Neuronal stem cell (in vitro differentiated cells): ENCODE measurements at regions not wholly inside any gene's neighbourhood (a gene's known extent, or its start where the extent isn't known, plus 50 kb on each side); places are given as distances from the start of the nearest gene placed in this dataset.

Experiments used
- DNase-seq: peaks from one replicate; pipeline ENCODE4 v3.0.0-alpha.2; 2013; ENCODE audit warnings: low spot score
- H2AFZ ChIP-seq: one replicate; pipeline ENCODE4 v1.6.1; 2013; ENCODE audit warnings: mild to moderate bottlenecking, low read length, inconsistent platforms
- H2AK5ac ChIP-seq: 2 replicates; pipeline ENCODE4 v1.6.1; 2013; ENCODE audit warnings: low read depth, mild to moderate bottlenecking, inconsistent platforms, low read length, moderate library complexity, mixed read lengths
- H2BK120ac ChIP-seq: 2 replicates; pipeline ENCODE4 v1.6.1; 2013; ENCODE audit warnings: low read depth, mild to moderate bottlenecking, inconsistent platforms, low read length, moderate library complexity, mixed read lengths
- H2BK12ac ChIP-seq: one replicate; pipeline ENCODE4 v1.6.1; 2013; ENCODE audit warnings: low read length, inconsistent platforms
- H2BK15ac ChIP-seq: 2 replicates; pipeline ENCODE4 v1.6.1; 2013; ENCODE audit warnings: mild to moderate bottlenecking, low read length, inconsistent platforms, mixed read lengths
- H2BK5ac ChIP-seq: one replicate; pipeline ENCODE4 v1.6.1; 2013; ENCODE audit warnings: inconsistent platforms, mild to moderate bottlenecking, low read length, moderate library complexity
- H3K14ac ChIP-seq: one replicate; pipeline ENCODE4 v1.6.1; 2013; ENCODE audit warnings: low read length, inconsistent platforms
- H3K18ac ChIP-seq: 2 replicates; pipeline ENCODE4 v1.6.1; 2013; ENCODE audit warnings: low read length, inconsistent platforms
- H3K23ac ChIP-seq: 2 replicates; pipeline ENCODE4 v1.6.1; 2013; ENCODE audit warnings: low read depth, mild to moderate bottlenecking, mixed read lengths, low read length, inconsistent platforms; ENCODE audit not compliant: poor library complexity
- H3K27ac ChIP-seq: replicated peaks from 3 replicates; pipeline ENCODE4 v1.5.1; 2013; ENCODE audit warnings: low read length, inconsistent platforms
- H3K27me3 ChIP-seq, 3 experiments: 2 replicates each; pipeline ENCODE4 v1.6.1; 2013; ENCODE audit warnings: low read length in 3 of 3, mild to moderate bottlenecking in 2 of 3, inconsistent platforms in 1 of 3, low read depth in 1 of 3, mixed read lengths in 1 of 3, moderate library complexity in 1 of 3; ENCODE audit not compliant: control insufficient read depth in 3 of 3, insufficient read depth in 3 of 3
- H3K36me3 ChIP-seq, 2 donors: replicated peaks in 1 of 2; 2 replicates each; pipeline ENCODE4 v1.6.1; 2013; ENCODE audit warnings: low read length in 2 of 2; ENCODE audit not compliant: control insufficient read depth in 2 of 2, insufficient read depth in 2 of 2
- H3K4ac ChIP-seq: 2 replicates; pipeline ENCODE4 v1.6.1; 2013; ENCODE audit warnings: inconsistent platforms, mild to moderate bottlenecking, low read length, moderate library complexity
- H3K4me1 ChIP-seq, 2 donors: 1 replicate in 1 of 2; 2 replicates in 1 of 2; pipeline ENCODE4 v1.6.1; 2013; ENCODE audit warnings: low read length in 2 of 2, low read depth in 1 of 2; ENCODE audit not compliant: control insufficient read depth in 2 of 2, insufficient read depth in 1 of 2
- H3K4me2 ChIP-seq: one replicate; pipeline ENCODE4 v1.6.1; 2013; ENCODE audit warnings: mild to moderate bottlenecking, low read length, inconsistent platforms; ENCODE audit not compliant: insufficient read depth, poor library complexity, severe bottlenecking
- H3K4me3 ChIP-seq, 2 donors: 2 replicates each; pipeline ENCODE4 v1.5.1; 2013; ENCODE audit warnings: low read length in 2 of 2, mild to moderate bottlenecking in 2 of 2, inconsistent platforms in 1 of 2, moderate library complexity in 1 of 2
- H3K79me1 ChIP-seq: one replicate; pipeline ENCODE4 v1.6.1; 2013; ENCODE audit warnings: low read depth, mild to moderate bottlenecking, inconsistent platforms, low read length, moderate library complexity
- H3K9ac ChIP-seq: one replicate; pipeline ENCODE4 v1.6.1; 2013; ENCODE audit warnings: mild to moderate bottlenecking, low read depth, low read length, inconsistent platforms; ENCODE audit not compliant: poor library complexity
- H3K9me3 ChIP-seq, 2 donors: replicated peaks in 1 of 2; 2 replicates each; pipeline versions ENCODE3 to v1.6.1; 2013; ENCODE audit warnings: low read length in 2 of 2, mild to moderate bottlenecking in 2 of 2, inconsistent platforms in 1 of 2, low read depth in 1 of 2, mixed read lengths in 1 of 2, moderate library complexity in 1 of 2; ENCODE audit not compliant: control insufficient read depth in 2 of 2, insufficient read depth in 1 of 2
- H4K8ac ChIP-seq: one replicate; pipeline ENCODE4 v1.6.1; 2013; ENCODE audit warnings: low read depth, mild to moderate bottlenecking, inconsistent platforms, low read length, moderate library complexity
- H4K91ac ChIP-seq: one replicate; pipeline ENCODE4 v1.6.1; 2013; ENCODE audit warnings: low read length, low read depth, mild to moderate bottlenecking, inconsistent platforms; ENCODE audit not compliant: poor library complexity
- WGBS, 2 donors: extraction: QIAGEN DNeasy Blood & Tissue Kit; methylation state at CpG; one replicate each; pipeline ENCODE4 v1.1.7; 2013; ENCODE audit warnings: missing lambda C conversion rate in 2 of 2, mixed read lengths in 1 of 2; ENCODE audit not compliant: insufficient read length in 2 of 2, insufficient replicate concordance in 1 of 2; ENCODE audit errors: extremely low coverage in 2 of 2; 5-methylcytosine and 5-hydroxymethylcytosine counted together

DNA sequence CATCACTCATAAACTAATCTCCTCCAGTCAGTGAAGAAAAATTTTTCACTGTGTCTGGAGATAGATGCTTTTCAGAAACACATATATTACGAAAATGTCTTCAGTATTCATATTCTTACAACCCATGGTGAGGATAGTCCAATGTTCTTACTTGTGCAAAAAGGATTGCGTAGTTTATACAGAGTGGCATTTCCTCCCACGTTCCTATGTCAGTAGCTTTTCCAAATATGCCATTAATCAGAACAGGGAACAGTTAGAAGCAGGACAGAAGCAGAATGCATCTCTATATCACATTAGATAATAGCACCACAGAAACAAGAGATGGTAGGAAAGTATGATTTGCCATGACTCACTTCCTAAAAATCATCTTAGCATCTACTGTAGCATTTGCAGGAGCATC lies 282.9 kb downstream of the SLITRK5 start:
- Histone ChIP-seq H3K27ac (no peak overlapping the region), H3K23ac (no peak overlapping the region), H4K91ac (no peak overlapping the region), H2BK15ac (no peak overlapping the region), H2BK5ac (no peak overlapping the region), H4K8ac (no peak overlapping the region), H3K9me3 (no peaks in the 10 kb centered on the region), H3K18ac (no peak overlapping the region), H3K79me1 (no peaks in the 10 kb centered on the region), H2AFZ (no peak overlapping the region), H3K27me3 (no peaks in the 10 kb centered on the region), H3K4me3 (no peak overlapping the region), H2BK12ac (no peak overlapping the region), H3K14ac (no peak overlapping the region), H3K4me1 (no peaks in the 10 kb centered on the region), H3K36me3 (no peaks in the 10 kb centered on the region), H3K4ac (no peak overlapping the region), H3K9ac (no peak overlapping the region), H2BK120ac (no peak overlapping the region), H3K4me2 (no peak overlapping the region), H2AK5ac (no peak overlapping the region)
- WGBS, 2 donors: no CpG with 5 or more reads among the region's 3 CpGs
- DNase-seq: no peak

DNA sequence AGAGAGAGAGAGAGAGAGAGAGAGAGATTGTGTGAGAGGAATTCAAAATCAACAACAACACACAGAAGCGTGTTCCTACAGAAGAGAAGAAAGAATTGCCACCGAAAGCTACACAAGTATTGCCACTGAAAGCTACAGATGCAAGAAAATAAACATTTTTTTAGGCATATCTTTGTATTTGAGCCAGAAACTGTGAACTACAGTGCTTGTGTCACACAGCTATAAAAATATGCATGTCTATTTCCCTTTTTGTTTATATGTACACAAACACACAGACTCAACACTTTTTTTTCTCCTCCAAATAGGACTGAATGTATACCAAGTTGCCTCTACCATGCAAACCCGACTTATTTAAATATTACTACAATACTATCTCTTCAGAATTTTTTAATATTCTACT lies 290.4 kb downstream of the SLITRK5 start:
- Histone ChIP-seq H2BK12ac (no peak overlapping the region), H3K4ac (no peak overlapping the region), H4K8ac (no peak overlapping the region), H2BK120ac (no peak overlapping the region), H3K79me1 (no peaks in the 10 kb centered on the region), H4K91ac (no peak overlapping the region), H2BK15ac (no peak overlapping the region), H3K9ac (no peak overlapping the region), H2AK5ac (no peak overlapping the region), H3K14ac (no peak overlapping the region), H3K4me1 (no peaks in the 10 kb centered on the region), H3K9me3 (no peaks in the 10 kb centered on the region), H3K36me3 (no peaks in the 10 kb centered on the region), H2AFZ (no peak overlapping the region), H3K23ac (no peak overlapping the region), H3K18ac (no peak overlapping the region), H3K4me2 (no peak overlapping the region), H3K27me3 (no peaks in the 10 kb centered on the region), H3K27ac (no peak overlapping the region), H3K4me3 (no peak overlapping the region), H2BK5ac (no peak overlapping the region)
- no peak for DNase-seq
- WGBS, 2 donors: 100% methylated on average over 1 of the region's 3 CpGs; no CpG with 5 or more reads in 1 of the 2 donors

DNA sequence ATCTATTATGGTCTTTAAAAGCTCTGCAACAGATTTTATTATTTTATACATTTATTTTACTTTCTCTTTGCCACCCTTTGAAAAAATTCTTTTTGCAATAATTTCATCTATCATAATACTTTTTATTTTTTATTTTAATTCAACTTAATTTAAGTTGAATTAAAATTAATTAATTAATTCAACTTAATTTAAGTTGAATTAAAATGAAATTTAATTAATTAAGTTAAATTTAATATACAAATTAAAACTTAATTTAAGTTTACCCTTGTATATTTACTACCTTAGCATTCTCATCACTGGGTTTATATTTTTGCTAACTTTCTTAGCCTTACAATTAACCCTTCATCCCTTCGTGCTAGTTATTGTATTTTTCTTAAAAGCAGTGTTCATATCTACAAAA lies 301.4 kb downstream of the SLITRK5 start:
- no peak overlapping the region for H3K4me2 ChIP-seq
- H2AFZ ChIP-seq: no peak overlapping the region
- no peaks in the 10 kb centered on the region for H3K9me3 ChIP-seq
- no peak overlapping the region for H3K23ac ChIP-seq
- H4K91ac ChIP-seq: no peak overlapping the region
- H2BK12ac ChIP-seq: no peak overlapping the region
- H2AK5ac ChIP-seq: no peak overlapping the region
- no peak overlapping the region for H3K18ac ChIP-seq
- H3K4ac ChIP-seq: no peak overlapping the region
- H3K4me1 ChIP-seq: no peaks in the 10 kb centered on the region
- DNase-seq: no peak
- no peak overlapping the region for H3K9ac ChIP-seq
- H2BK120ac ChIP-seq: no peak overlapping the region
- no CpG with 5 or more reads among the region's 1 CpG for WGBS, 2 donors
- no peak overlapping the region for H3K4me3 ChIP-seq
- H3K14ac ChIP-seq: no peak overlapping the region
- no peaks in the 10 kb centered on the region for H3K27me3 ChIP-seq
- no peak overlapping the region for H3K27ac ChIP-seq
- H3K79me1 ChIP-seq: no peaks in the 10 kb centered on the region
- no peak overlapping the region for H2BK15ac ChIP-seq
- no peak overlapping the region for H4K8ac ChIP-seq
- no peaks in the 10 kb centered on the region for H3K36me3 ChIP-seq
- H2BK5ac ChIP-seq: no peak overlapping the region

DNA sequence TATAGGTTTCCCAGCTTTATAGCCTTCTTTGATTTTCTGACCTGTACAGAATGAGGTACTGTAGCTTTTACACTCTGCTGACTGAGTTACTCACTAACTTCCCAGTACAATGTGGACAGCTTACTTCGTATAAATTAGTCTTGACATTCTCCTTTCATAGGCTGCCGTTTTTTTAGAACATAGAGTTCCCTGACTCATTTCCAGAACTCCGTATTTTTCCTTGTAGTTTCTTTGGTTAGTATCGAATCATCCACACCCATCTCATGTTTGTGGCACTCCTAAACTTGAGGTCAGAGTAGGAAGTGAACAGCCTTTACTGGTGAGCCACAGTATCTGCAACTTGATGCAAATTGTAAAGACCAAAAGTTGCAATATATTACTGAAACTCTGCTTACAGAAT lies 303.9 kb downstream of the SLITRK5 start:
- Histone ChIP-seq H2BK5ac (no peak overlapping the region), H4K8ac (no peak overlapping the region), H3K4me3 (no peak overlapping the region), H3K18ac (no peak overlapping the region), H2AK5ac (no peak overlapping the region), H2BK15ac (no peak overlapping the region), H3K14ac (no peak overlapping the region), H2AFZ (no peak overlapping the region), H3K36me3 (no peaks in the 10 kb centered on the region), H3K23ac (no peak overlapping the region), H3K4me1 (no peaks in the 10 kb centered on the region), H3K9me3 (no peaks in the 10 kb centered on the region), H3K9ac (no peak overlapping the region), H3K27me3 (no peaks in the 10 kb centered on the region), H3K27ac (no peak overlapping the region), H3K79me1 (no peaks in the 10 kb centered on the region), H3K4ac (no peak overlapping the region), H4K91ac (no peak overlapping the region), H2BK120ac (no peak overlapping the region), H3K4me2 (no peak overlapping the region), H2BK12ac (no peak overlapping the region)
- no peak for DNase-seq
- WGBS, 2 donors: no CpG with 5 or more reads among the region's 4 CpGs
